ENCODE measurements at regions not wholly inside any gene's neighbourhood (a gene's known extent, or its start where the extent isn't known, plus 50 kb on each side); places are given as distances from the start of the nearest gene placed in this dataset.

GRCh38 chr9:1775230-1775629, 239.9 kb upstream of the SMARCA2 start (continued):
- no peak for TF ChIP-seq ZBTB33 (IDR thresholded peaks at IDR 0.05; ENCODE audit: borderline replicate concordance, low read depth)
- TF ChIP-seq RAD21 (IDR thresholded peaks at IDR 0.05; ENCODE audit: low read length) = no peak
- no peak for TF ChIP-seq YY1 (IDR thresholded peaks at IDR 0.05; ENCODE audit: low read depth)
- no peak for TF ChIP-seq EP300 (IDR thresholded peaks at IDR 0.05; ENCODE audit: borderline replicate concordance in 1 of 2, low read depth in 1 of 2, low read length in 1 of 2)
- no peak for TF ChIP-seq RXRA (IDR thresholded peaks at IDR 0.05; ENCODE audit: borderline replicate concordance, low read depth)
- no peak for TF ChIP-seq RFX5 (IDR thresholded peaks at IDR 0.05; ENCODE audit: low read length)

GRCh38 chr9:1776668-1777067, 238.5 kb upstream of the SMARCA2 start:
- Histone ChIP-seq H3K9me2 (no peaks in the 10 kb centered on the region), H3K4me3 (ENCODE audit: low read depth in 2 of 2, low read length in 1 of 2) (no peak overlapping the region)
- 18% methylated on average over 1 of the region's 1 CpG for WGBS (ENCODE audit: low lambda C conversion rate)

More at GRCh38 chr9:1776668-1777067, 238.5 kb upstream of the SMARCA2 start:
- H3K4me2 ChIP-seq = no peak overlapping the region
- no peak overlapping the region for H3K9ac ChIP-seq
- no peaks in the 10 kb centered on the region for H3K36me3 ChIP-seq (replicated peaks in 1 of 2; ENCODE audit: control insufficient read depth in 1 of 2, insufficient read depth in 2 of 2, low read length in 1 of 2)
- no peaks in the 10 kb centered on the region for H3K9me3 ChIP-seq
- H4K20me1 ChIP-seq (ENCODE audit: insufficient read depth) = no peaks in the 10 kb centered on the region
- H3K27ac ChIP-seq (ENCODE audit: low read depth in 2 of 2, low read length in 1 of 2) = no peak overlapping the region
- H3K27me3 ChIP-seq (ENCODE audit: insufficient read depth) = no peaks in the 10 kb centered on the region
- DNase-seq = no peak
- H2AFZ ChIP-seq (ENCODE audit: low read depth) = no peak overlapping the region
- POLR2A ChIA-PET = no interaction called here
- no peaks in the 10 kb centered on the region for H3K79me2 ChIP-seq (ENCODE audit: insufficient read depth)
- no peaks in the 10 kb centered on the region for H3K4me1 ChIP-seq (ENCODE audit: control insufficient read depth in 1 of 2, insufficient read depth in 2 of 2, low read depth in 1 of 2, low read length in 1 of 2)
- TF ChIP-seq CHD2 (IDR thresholded peaks at IDR 0.05; ENCODE audit: low read length, partially characterized antibody) (no peak), RCOR1 (IDR thresholded peaks at IDR 0.05; ENCODE audit: low read length) (no peak), FOXM1 (IDR thresholded peaks at IDR 0.05; ENCODE audit: low read depth) (no peak), JUND (IDR thresholded peaks at IDR 0.05) (no peak), RXRA (IDR thresholded peaks at IDR 0.05; ENCODE audit: borderline replicate concordance, low read depth) (no peak), SMC3 (IDR thresholded peaks at IDR 0.05; ENCODE audit: low read depth, low read length) (no peak), MEF2A (IDR thresholded peaks at IDR 0.05; ENCODE audit: borderline replicate concordance, low read depth) (no peak), POLR2AphosphoS5 (IDR thresholded peaks at IDR 0.05; ENCODE audit: low read depth, low read length) (no peak), RAD21 (IDR thresholded peaks at IDR 0.05; ENCODE audit: low read length) (no peak), FOXJ3 (CRISPR knock-in tag; IDR thresholded peaks at IDR 0.05) (no peak), EP300 (IDR thresholded peaks at IDR 0.05; ENCODE audit: borderline replicate concordance in 1 of 2, low read depth in 1 of 2, low read length in 1 of 2) (no peak), EZH2phosphoT487 (IDR thresholded peaks at IDR 0.05; ENCODE audit: borderline replicate concordance, low read depth) (no peak), REST (IDR thresholded peaks at IDR 0.05; ENCODE audit: low read depth, low read length) (no peak), MXI1 (IDR thresholded peaks at IDR 0.05; ENCODE audit: low read depth, low read length) (no peak), RFX5 (IDR thresholded peaks at IDR 0.05; ENCODE audit: low read length) (no peak), GABPA (IDR thresholded peaks at IDR 0.05; ENCODE audit: low read depth) (no peak), FOSL2 (IDR thresholded peaks at IDR 0.05; ENCODE audit: borderline replicate concordance, low read depth) (no peak)
- TF ChIP-seq, protein P1, sequence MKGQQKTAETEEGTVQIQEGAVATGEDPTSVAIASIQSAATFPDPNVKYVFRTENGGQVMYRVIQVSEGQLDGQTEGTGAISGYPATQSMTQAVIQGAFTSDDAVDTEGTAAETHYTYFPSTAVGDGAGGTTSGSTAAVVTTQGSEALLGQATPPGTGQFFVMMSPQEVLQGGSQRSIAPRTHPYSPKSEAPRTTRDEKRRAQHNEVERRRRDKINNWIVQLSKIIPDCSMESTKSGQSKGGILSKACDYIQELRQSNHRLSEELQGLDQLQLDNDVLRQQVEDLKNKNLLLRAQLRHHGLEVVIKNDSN (IDR thresholded peaks at IDR 0.05; ENCODE audit: borderline replicate concordance, low read depth) = no peak
- CTCF ChIA-PET = no interaction called here
- H3F3A ChIP-seq (replicated peaks; ENCODE audit: insufficient read depth) = no peaks in the 10 kb centered on the region
